GM12875 (cell line): ENCODE measurements at regions not wholly inside any gene's neighbourhood (a gene's known extent, or its start where the extent isn't known, plus 50 kb on each side); places are given as distances from the start of the nearest gene placed in this dataset.
"Not testable (repeated sequence)": the region's sequence is repeated elsewhere in the genome, so short reads cannot be mapped to it uniquely, and the experiment has no call there.

ENCODE experiments used
- H3K4me3 ChIP-seq: one replicate; pipeline ENCODE4 v1.5.1; 2011; ENCODE audit warnings: low read depth, low read length, control low read depth
- CTCF ChIP-seq: IDR thresholded peaks from 2 replicates; pipeline ENCODE4 v1.5.1; 2011; ENCODE audit warnings: low read depth, mild to moderate bottlenecking, control low read depth, inconsistent platforms, low read length, moderate library complexity, borderline replicate concordance; ENCODE audit not compliant: insufficient read depth

- no peak for TF ChIP-seq CTCF
- no peak overlapping the region for H3K4me3 ChIP-seq
Measured at GRCh38 chr3:177792311-177793030, 595.2 kb upstream of the TBL1XR1 start.

GRCh38 chr3:177793451-177793850 lies 596.2 kb upstream of the TBL1XR1 start:
- TF ChIP-seq CTCF, result no peak
- H3K4me3 ChIP-seq, result no peak overlapping the region

GRCh38 chr3:177795216-177795615 lies 597.9 kb upstream of the TBL1XR1 start:
- H3K4me3 ChIP-seq, result no peak overlapping the region
- no peak for TF ChIP-seq CTCF

GRCh38 chr3:177795859-177796258 lies 598.6 kb upstream of the TBL1XR1 start:
- TF ChIP-seq CTCF, result no peak
- H3K4me3 ChIP-seq, result no peak overlapping the region

- not testable (repeated sequence) for H3K4me3 ChIP-seq
Measured at GRCh38 chr3:177800147-177800546, 602.9 kb upstream of the TBL1XR1 start.

GRCh38 chr3:177800561-177800960 lies 603.3 kb upstream of the TBL1XR1 start:
- no peak for TF ChIP-seq CTCF
- no peak overlapping the region for H3K4me3 ChIP-seq

GRCh38 chr3:177802151-177802900 lies 605.0 kb upstream of the TBL1XR1 start:
- H3K4me3 ChIP-seq, result no peak overlapping the region
- TF ChIP-seq CTCF, result no peak
